A673 (cell line): ENCODE measurements at regions not wholly inside any gene's neighbourhood (a gene's known extent, or its start where the extent isn't known, plus 50 kb on each side); places are given as distances from the start of the nearest gene placed in this dataset.

ENCODE experiments used
- BruUV-seq: library from RNA; stranded (reverse); fragments of 400-500 nt; replicated peaks from 2 replicates; lab custom pipeline; 2021; lab: Mats Ljungman, UMichigan
- CTCF ChIA-PET: fragments of 300-600 bp; sonication (Branson Sonifier 250); formaldehyde crosslinking; loops from one replicate; lab custom pipeline; 2022; ENCODE audit warnings: antibody characterized with exemption; lab: Charles Lee
- POLR2A ChIA-PET: fragments of 300-600 bp; sonication (Branson Sonifier 250); formaldehyde crosslinking; loops from one replicate; lab custom pipeline; 2022; ENCODE audit warnings: antibody characterized with exemption; ENCODE audit not compliant: low non-redundant PET; lab: Charles Lee
- DNase-seq: peaks from one replicate; pipeline ENCODE4 v3.0.0-alpha.2; 2015; ENCODE audit warnings: low spot score
- H3K27ac ChIP-seq: fragments of 200-600 bp; sonication (generic); 2 replicates; pipeline ENCODE4 v1.5.1; 2016; ENCODE audit warnings: mixed run types, low read depth, mild to moderate bottlenecking, mixed read lengths, antibody characterized with exemption, low read length; ENCODE audit not compliant: poor library complexity, severe bottlenecking
- H3K27me3 ChIP-seq: fragments of 200-600 bp; sonication (generic); replicated peaks from 2 replicates; pipeline ENCODE4 v1.6.1; 2017; ENCODE audit warnings: mixed run types, low read depth, mild to moderate bottlenecking, mixed read lengths, antibody characterized with exemption, low read length; ENCODE audit not compliant: insufficient read depth, poor library complexity
- H3K36me3 ChIP-seq: fragments of 200-600 bp; sonication (generic); 2 replicates; pipeline ENCODE4 v1.6.1; 2016; ENCODE audit warnings: mixed run types, mild to moderate bottlenecking, mixed read lengths, antibody characterized with exemption, low read length; ENCODE audit not compliant: insufficient read depth, poor library complexity, severe bottlenecking
- H3K4me1 ChIP-seq: fragments of 200-600 bp; sonication (generic); 2 replicates; pipeline ENCODE4 v1.6.1; 2017; ENCODE audit warnings: mixed run types, mild to moderate bottlenecking, mixed read lengths, antibody characterized with exemption, low read length; ENCODE audit not compliant: insufficient read depth, poor library complexity, severe bottlenecking
- H3K4me3 ChIP-seq: fragments of 200-600 bp; sonication (generic); 2 replicates; pipeline ENCODE4 v1.5.1; 2016; ENCODE audit warnings: low read depth, mixed run types, mild to moderate bottlenecking, mixed read lengths, low read length; ENCODE audit not compliant: poor library complexity, severe bottlenecking
- H3K9me3 ChIP-seq: fragments of 200-600 bp; sonication (generic); 2 replicates; pipeline ENCODE4 v1.6.1; 2016; ENCODE audit warnings: mixed run types, low read depth, mild to moderate bottlenecking, mixed read lengths, antibody characterized with exemption, low read length; ENCODE audit not compliant: poor library complexity, severe bottlenecking
- CTCF ChIP-seq: fragments of 300-800, 200-600 bp; sonication (generic); conservative IDR thresholded peaks from 2 replicates; pipeline ENCODE4 v1.5.1; 2017; ENCODE audit warnings: low read depth, mild to moderate bottlenecking, antibody characterized with exemption, low read length, moderate library complexity, mixed read lengths
- EZH2 ChIP-seq: fragments of 200-600 bp; sonication (generic); IDR thresholded peaks from 2 replicates; pipeline ENCODE4 v1.6.1; 2017; ENCODE audit warnings: borderline replicate concordance, low read depth, mild to moderate bottlenecking, mixed read lengths, antibody characterized with exemption, low read length; ENCODE audit not compliant: poor library complexity, severe bottlenecking
- intact Hi-C: fragments of 100-400 bp; cut with micrococcal nuclease; formaldehyde crosslinking; loops from one replicate; pipeline ENCODE4 v1.10.0; 2022; ENCODE audit not compliant: unreplicated experiment

GRCh38 chr9:81190659-81191058, 498.7 kb downstream of the TLE1 start:
- no peaks in the 10 kb centered on the region for H3K36me3 ChIP-seq
- no peaks in the 10 kb centered on the region for H3K4me1 ChIP-seq
- DNase-seq, result no peak
- no peak overlapping the region for H3K27ac ChIP-seq
- ChIA-PET POLR2A (no interaction called here), CTCF (no interaction called here)
- intact Hi-C loops, result no loop called here
- BruUV-seq, result no TSS peak
- peaks cover under 1% of the 10 kb centered on the region for H3K27me3 ChIP-seq
- H3K9me3 ChIP-seq, result peaks cover 3% of the 10 kb centered on the region
- TF ChIP-seq CTCF, result no peak
- no peak for TF ChIP-seq EZH2
- H3K4me3 ChIP-seq, result no peak overlapping the region

DNA sequence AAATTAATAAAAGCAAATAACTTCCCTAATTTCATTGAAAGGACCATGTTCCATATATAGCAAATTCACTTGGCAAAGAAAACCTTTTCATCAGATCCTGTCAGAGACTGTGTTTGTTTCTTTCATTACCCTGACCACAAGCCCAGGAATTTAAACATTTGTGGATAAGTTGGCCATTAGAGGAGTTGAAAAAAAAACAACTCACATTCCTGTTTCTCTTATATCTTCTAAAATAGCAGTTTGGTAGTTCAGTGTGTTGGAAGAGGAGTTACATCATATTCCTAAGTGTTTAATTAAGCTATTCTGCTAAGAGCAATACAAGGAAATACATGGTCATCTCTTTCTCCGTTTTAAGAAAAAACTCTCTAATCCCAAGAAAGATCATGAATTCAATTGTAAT, 505.6 kb downstream of the TLE1 start:
- Histone ChIP-seq H3K36me3 (no peaks in the 10 kb centered on the region), H3K4me1 (no peaks in the 10 kb centered on the region), H3K9me3 (no peaks in the 10 kb centered on the region), H3K27ac (no peak overlapping the region), H3K27me3 (peaks cover 6% of the 10 kb centered on the region), H3K4me3 (no peak overlapping the region)
- ChIA-PET CTCF (no interaction called here), POLR2A (no interaction called here)
- no peak for DNase-seq
- TF ChIP-seq EZH2 (no peak), CTCF (no peak)
- intact Hi-C loops, result no loop called here
- BruUV-seq, result no TSS peak

DNA sequence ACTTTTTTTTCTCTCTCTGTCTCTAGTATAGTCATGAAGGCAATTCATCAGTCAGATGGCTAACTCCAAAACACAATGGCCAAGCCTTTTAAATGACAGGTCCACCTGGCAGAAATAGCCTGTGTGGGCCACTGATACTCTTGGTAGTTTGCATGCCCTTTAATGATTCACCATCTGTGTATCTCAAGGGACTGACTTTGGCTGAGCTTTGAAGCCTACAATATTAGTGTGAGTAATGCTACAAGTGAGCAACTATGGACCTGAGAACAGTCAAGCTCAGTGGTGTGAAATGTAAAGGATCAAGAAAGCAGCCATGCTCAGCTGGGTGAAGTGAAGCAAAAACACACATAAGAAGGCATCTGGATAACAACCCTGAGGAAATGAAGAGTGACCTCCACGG, 506.9 kb downstream of the TLE1 start:
- Histone ChIP-seq H3K4me1 (no peaks in the 10 kb centered on the region), H3K27me3 (peaks cover 6% of the 10 kb centered on the region), H3K27ac (no peak overlapping the region), H3K36me3 (no peaks in the 10 kb centered on the region), H3K4me3 (no peak overlapping the region), H3K9me3 (no peaks in the 10 kb centered on the region)
- no TSS peak for BruUV-seq
- DNase-seq, result no peak
- POLR2A ChIA-PET, result no interaction called here
- no peak for TF ChIP-seq EZH2
- TF ChIP-seq CTCF, result no peak
- CTCF ChIA-PET, result no interaction called here
- intact Hi-C loops, result no loop called here
